K562 (cell line): ENCODE measurements at regions not wholly inside any gene's neighbourhood (a gene's known extent, or its start where the extent isn't known, plus 50 kb on each side); places are given as distances from the start of the nearest gene placed in this dataset.

Experiments used
- FIP1L1 ChIP-seq: fragments of 200-400 bp; formaldehyde crosslinking; IDR thresholded peaks from 2 replicates; pipeline ENCODE4 v1.6.1; 2018; ENCODE audit warnings: mild to moderate bottlenecking, low read depth, low read length; ENCODE audit not compliant: poor library complexity, severe bottlenecking
- POLR2A ChIP-seq: fragments of 450-650 bp; conservative IDR thresholded peaks from 2 replicates; pipeline ENCODE4 v1.6.1; 2016
- POLR3A ChIP-seq: IDR thresholded peaks from 2 replicates; pipeline ENCODE4 v1.6.1; 2011; ENCODE audit warnings: borderline replicate concordance, mild to moderate bottlenecking, moderate library complexity; ENCODE audit not compliant: insufficient read length, insufficient read depth; ENCODE audit errors: extremely low read depth
- SIN3A ChIP-seq, 2 experiments: fragments of 150-350 bp in 1 of 2; IDR thresholded peaks; 2 replicates each; pipeline ENCODE4 v1.6.1; 2011 to 2016; ENCODE audit warnings: borderline replicate concordance in 2 of 2, low read depth in 2 of 2, low read length in 2 of 2, mild to moderate bottlenecking in 2 of 2, moderate library complexity in 2 of 2; ENCODE audit not compliant: control insufficient read depth in 1 of 2
- TF ChIP-seq, protein P1 (sequence below), 3 experiments: IDR thresholded peaks in 2 of 3; conservative IDR thresholded peaks in 1 of 3; 2 replicates each; pipeline ENCODE4 v1.5.1; 2011 to 2012; ENCODE audit warnings: low read length in 3 of 3, mild to moderate bottlenecking in 3 of 3, control low read depth in 2 of 3, improper control_type of control experiment in 1 of 3, inconsistent platforms in 1 of 3, low read depth in 1 of 3, mixed read lengths in 1 of 3, moderate library complexity in 1 of 3; ENCODE audit not compliant: insufficient read depth in 2 of 3

GRCh38 chr11:29584342-29584741 lies 432.5 kb downstream of the KCNA4 start:
- TF ChIP-seq POLR3A = no peak
- TF ChIP-seq POLR2A = no peak
- TF ChIP-seq FIP1L1 = no peak
- TF ChIP-seq SIN3A (IDR thresholded peaks at IDR 0.05; ENCODE audit: borderline replicate concordance in 2 of 2, control insufficient read depth in 1 of 2, low read depth in 2 of 2, low read length in 2 of 2) = no peak
- TF ChIP-seq, protein P1, sequence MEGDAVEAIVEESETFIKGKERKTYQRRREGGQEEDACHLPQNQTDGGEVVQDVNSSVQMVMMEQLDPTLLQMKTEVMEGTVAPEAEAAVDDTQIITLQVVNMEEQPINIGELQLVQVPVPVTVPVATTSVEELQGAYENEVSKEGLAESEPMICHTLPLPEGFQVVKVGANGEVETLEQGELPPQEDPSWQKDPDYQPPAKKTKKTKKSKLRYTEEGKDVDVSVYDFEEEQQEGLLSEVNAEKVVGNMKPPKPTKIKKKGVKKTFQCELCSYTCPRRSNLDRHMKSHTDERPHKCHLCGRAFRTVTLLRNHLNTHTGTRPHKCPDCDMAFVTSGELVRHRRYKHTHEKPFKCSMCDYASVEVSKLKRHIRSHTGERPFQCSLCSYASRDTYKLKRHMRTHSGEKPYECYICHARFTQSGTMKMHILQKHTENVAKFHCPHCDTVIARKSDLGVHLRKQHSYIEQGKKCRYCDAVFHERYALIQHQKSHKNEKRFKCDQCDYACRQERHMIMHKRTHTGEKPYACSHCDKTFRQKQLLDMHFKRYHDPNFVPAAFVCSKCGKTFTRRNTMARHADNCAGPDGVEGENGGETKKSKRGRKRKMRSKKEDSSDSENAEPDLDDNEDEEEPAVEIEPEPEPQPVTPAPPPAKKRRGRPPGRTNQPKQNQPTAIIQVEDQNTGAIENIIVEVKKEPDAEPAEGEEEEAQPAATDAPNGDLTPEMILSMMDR (IDR thresholded peaks at IDR 0.05 in 2 of 3, conservative IDR thresholded peaks at IDR 0.05 in 1 of 3; ENCODE audit: insufficient read depth in 2 of 3, low read depth in 1 of 3, low read length in 3 of 3) = no peak
